DMS 273 (cell line): ENCODE measurements at regions not wholly inside any gene's neighbourhood (a gene's known extent, or its start where the extent isn't known, plus 50 kb on each side); places are given as distances from the start of the nearest gene placed in this dataset.
A peak's percentile ranks its signal among the peaks of the same experiment; 100 is the strongest.
"Not testable (repeated sequence)": the region's sequence is repeated elsewhere in the genome, so short reads cannot be mapped to it uniquely, and the experiment has no call there.

Source experiments
- DNase-seq: peaks from one replicate; lab custom pipeline; 2025; ENCODE audit not compliant: unreplicated experiment; lab: John Stamatoyannopoulos, UW

GRCh38 chr3:73177827-73178226 lies 116.4 kb downstream of the EBLN2 start:
- DNase-seq: no peak

GRCh38 chr3:73179601-73180000 lies 118.1 kb downstream of the EBLN2 start:
- no peak for DNase-seq

- DNase-seq: no peak
These were observed 125.3 kb downstream of the EBLN2 start for GRCh38 chr3:73186741-73187140.

- DNase-seq: no peak
These were observed 125.9 kb downstream of the EBLN2 start for GRCh38 chr3:73187328-73187727.

GRCh38 chr3:73188707-73189106 lies 127.2 kb downstream of the EBLN2 start:
- peak; percentile 22 for DNase-seq

- peak; percentile 53 for DNase-seq
These were observed 130.7 kb downstream of the EBLN2 start for GRCh38 chr3:73192036-73192738.

GRCh38 chr3:73193943-73194342 lies 132.5 kb downstream of the EBLN2 start:
- DNase-seq: not testable (repeated sequence)

- peak; percentile 1 for DNase-seq
These were observed 135.7 kb downstream of the EBLN2 start for GRCh38 chr3:73197187-73197586.

- no peak for DNase-seq
These were observed 141.6 kb downstream of the EBLN2 start for GRCh38 chr3:73203101-73203500.

- no peak for DNase-seq
These were observed 142.2 kb downstream of the EBLN2 start for GRCh38 chr3:73203633-73204032.

GRCh38 chr3:73204841-73205240 lies 143.4 kb downstream of the EBLN2 start:
- no peak for DNase-seq

- DNase-seq: no peak
These were observed 144.6 kb downstream of the EBLN2 start for GRCh38 chr3:73206030-73206429.

- DNase-seq: no peak
These were observed 146.5 kb downstream of the EBLN2 start for GRCh38 chr3:73207946-73208440.

- no peak for DNase-seq
These were observed 149.3 kb downstream of the EBLN2 start for GRCh38 chr3:73210759-73211158.

GRCh38 chr3:73212683-73213082 lies 151.2 kb downstream of the EBLN2 start:
- no peak for DNase-seq

- DNase-seq: no peak
These were observed 152.4 kb downstream of the EBLN2 start for GRCh38 chr3:73213896-73214295.

- DNase-seq: no peak
These were observed 153.4 kb downstream of the EBLN2 start for GRCh38 chr3:73214846-73215245.

- DNase-seq: no peak
These were observed 153.8 kb downstream of the EBLN2 start for GRCh38 chr3:73215281-73215680.

GRCh38 chr3:73215901-73216300 lies 154.4 kb downstream of the EBLN2 start:
- DNase-seq: no peak

GRCh38 chr3:73216310-73216709 lies 154.9 kb downstream of the EBLN2 start:
- no peak for DNase-seq

- DNase-seq: no peak
These were observed 160.7 kb downstream of the EBLN2 start for GRCh38 chr3:73222126-73222525.

- no peak for DNase-seq
These were observed 163.8 kb downstream of the EBLN2 start for GRCh38 chr3:73225146-73225855.
